Nephron progenitor cell (in vitro differentiated cells): ENCODE measurements at regions not wholly inside any gene's neighbourhood (a gene's known extent, or its start where the extent isn't known, plus 50 kb on each side); places are given as distances from the start of the nearest gene placed in this dataset.

ENCODE experiments used
- DNase-seq: peaks from one replicate; pipeline ENCODE4 v3.0.0; 2021
- H3K27ac Mint-ChIP-seq: 2 replicates; pipeline ENCODE4 v1.8.0; 2021; ENCODE audit warnings: mild to moderate bottlenecking, moderate library complexity, mixed read lengths
- H3K27me3 Mint-ChIP-seq: 2 replicates; pipeline ENCODE4 v1.8.0; 2021; ENCODE audit warnings: mild to moderate bottlenecking, low read depth, mixed read lengths; ENCODE audit not compliant: poor library complexity
- H3K36me3 Mint-ChIP-seq: 2 replicates; pipeline ENCODE4 v1.8.0; 2021; ENCODE audit warnings: low read depth, mixed read lengths
- H3K4me1 Mint-ChIP-seq: 2 replicates; pipeline ENCODE4 v1.8.0; 2021; ENCODE audit warnings: mixed read lengths
- H3K4me3 Mint-ChIP-seq: 2 replicates; pipeline ENCODE4 v1.8.0; 2021; ENCODE audit warnings: mild to moderate bottlenecking, moderate library complexity, mixed read lengths
- H3K9me3 Mint-ChIP-seq: 2 replicates; pipeline ENCODE4 v1.8.0; 2021; ENCODE audit warnings: mild to moderate bottlenecking, moderate library complexity, mixed read lengths
- CTCF ChIP-seq: fragments of 200-600 bp; sonication (generic); IDR thresholded peaks from 2 replicates; pipeline ENCODE4 v1.5.0; 2021; ENCODE audit warnings: antibody characterized with exemption

- H3K27me3 Mint-ChIP-seq: peaks cover 4% of the 10 kb centered on the region
- H3K4me1 Mint-ChIP-seq: peaks cover 19% of the 10 kb centered on the region
- TF ChIP-seq CTCF: no peak
- no peaks in the 10 kb centered on the region for H3K36me3 Mint-ChIP-seq
- H3K27ac Mint-ChIP-seq: peak overlapping the region; percentile 86
- H3K4me3 Mint-ChIP-seq: no peak overlapping the region
- no peak for DNase-seq
- no peaks in the 10 kb centered on the region for H3K9me3 Mint-ChIP-seq
Observed at GRCh38 chr16:62755938-62756337, 719.7 kb upstream of the CDH8 start.

- no peaks in the 10 kb centered on the region for H3K36me3 Mint-ChIP-seq
- no peak overlapping the region for H3K4me3 Mint-ChIP-seq
- no peak overlapping the region for H3K27ac Mint-ChIP-seq
- no peak for TF ChIP-seq CTCF
- no peaks in the 10 kb centered on the region for H3K9me3 Mint-ChIP-seq
- peaks cover 4% of the 10 kb centered on the region for H3K27me3 Mint-ChIP-seq
- H3K4me1 Mint-ChIP-seq: peaks cover 27% of the 10 kb centered on the region
- no peak for DNase-seq
Observed at GRCh38 chr16:62752854-62753253, 716.6 kb upstream of the CDH8 start.

- Mint-ChIP-seq H3K27me3 (peaks cover 4% of the 10 kb centered on the region), H3K27ac (no peak overlapping the region), H3K4me1 (peaks cover 30% of the 10 kb centered on the region), H3K9me3 (no peaks in the 10 kb centered on the region), H3K4me3 (no peak overlapping the region), H3K36me3 (no peaks in the 10 kb centered on the region)
- TF ChIP-seq CTCF: no peak
- DNase-seq: no peak
Observed at GRCh38 chr16:62751218-62751617, 715.0 kb upstream of the CDH8 start.

- Mint-ChIP-seq H3K27ac (no peak overlapping the region), H3K27me3 (no peaks in the 10 kb centered on the region)
Observed at GRCh38 chr16:62741692-62742091, 705.5 kb upstream of the CDH8 start.

GRCh38 chr16:62738666-62739460 is 702.6 kb upstream of the CDH8 start:
- Mint-ChIP-seq H3K36me3 (no peaks in the 10 kb centered on the region), H3K27me3 (no peaks in the 10 kb centered on the region)

More at GRCh38 chr16:62741692-62742091, 705.5 kb upstream of the CDH8 start:
- Mint-ChIP-seq H3K4me1 (no peaks in the 10 kb centered on the region), H3K4me3 (no peak overlapping the region), H3K36me3 (no peaks in the 10 kb centered on the region), H3K9me3 (peaks cover 3% of the 10 kb centered on the region)
- no peak for DNase-seq
- no peak for TF ChIP-seq CTCF

More at GRCh38 chr16:62738666-62739460, 702.6 kb upstream of the CDH8 start:
- Mint-ChIP-seq H3K27ac (no peak overlapping the region), H3K4me1 (no peaks in the 10 kb centered on the region), H3K9me3 (peaks cover 3% of the 10 kb centered on the region), H3K4me3 (no peak overlapping the region)
- DNase-seq: no peak
- TF ChIP-seq CTCF: no peak
